ENCODE measurements at regions not wholly inside any gene's neighbourhood (a gene's known extent, or its start where the extent isn't known, plus 50 kb on each side); places are given as distances from the start of the nearest gene placed in this dataset.

GRCh38 chr11:82176945-82177344, 556.7 kb downstream of the FAM181B start (continued):
- TF ChIP-seq, protein P1, sequence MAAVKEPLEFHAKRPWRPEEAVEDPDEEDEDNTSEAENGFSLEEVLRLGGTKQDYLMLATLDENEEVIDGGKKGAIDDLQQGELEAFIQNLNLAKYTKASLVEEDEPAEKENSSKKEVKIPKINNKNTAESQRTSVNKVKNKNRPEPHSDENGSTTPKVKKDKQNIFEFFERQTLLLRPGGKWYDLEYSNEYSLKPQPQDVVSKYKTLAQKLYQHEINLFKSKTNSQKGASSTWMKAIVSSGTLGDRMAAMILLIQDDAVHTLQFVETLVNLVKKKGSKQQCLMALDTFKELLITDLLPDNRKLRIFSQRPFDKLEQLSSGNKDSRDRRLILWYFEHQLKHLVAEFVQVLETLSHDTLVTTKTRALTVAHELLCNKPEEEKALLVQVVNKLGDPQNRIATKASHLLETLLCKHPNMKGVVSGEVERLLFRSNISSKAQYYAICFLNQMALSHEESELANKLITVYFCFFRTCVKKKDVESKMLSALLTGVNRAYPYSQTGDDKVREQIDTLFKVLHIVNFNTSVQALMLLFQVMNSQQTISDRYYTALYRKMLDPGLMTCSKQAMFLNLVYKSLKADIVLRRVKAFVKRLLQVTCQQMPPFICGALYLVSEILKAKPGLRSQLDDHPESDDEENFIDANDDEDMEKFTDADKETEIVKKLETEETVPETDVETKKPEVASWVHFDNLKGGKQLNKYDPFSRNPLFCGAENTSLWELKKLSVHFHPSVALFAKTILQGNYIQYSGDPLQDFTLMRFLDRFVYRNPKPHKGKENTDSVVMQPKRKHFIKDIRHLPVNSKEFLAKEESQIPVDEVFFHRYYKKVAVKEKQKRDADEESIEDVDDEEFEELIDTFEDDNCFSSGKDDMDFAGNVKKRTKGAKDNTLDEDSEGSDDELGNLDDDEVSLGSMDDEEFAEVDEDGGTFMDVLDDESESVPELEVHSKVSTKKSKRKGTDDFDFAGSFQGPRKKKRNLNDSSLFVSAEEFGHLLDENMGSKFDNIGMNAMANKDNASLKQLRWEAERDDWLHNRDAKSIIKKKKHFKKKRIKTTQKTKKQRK (IDR thresholded peaks at IDR 0.05; ENCODE audit: low read depth, low read length), result no peak
- no peak for TF ChIP-seq CREB1 (IDR thresholded peaks at IDR 0.05; ENCODE audit: low read depth)
- TF ChIP-seq FOXM1 (IDR thresholded peaks at IDR 0.05; ENCODE audit: low read depth, low read length), result no peak
- no peak for TF ChIP-seq RAD51 (IDR thresholded peaks at IDR 0.05)
- no peak for TF ChIP-seq NR2C2 (IDR thresholded peaks at IDR 0.05; ENCODE audit: borderline replicate concordance, control insufficient read depth, insufficient read length, low read depth)
- no peak for TF ChIP-seq ZBTB40 (IDR thresholded peaks at IDR 0.05; ENCODE audit: borderline replicate concordance)
- TF ChIP-seq, protein P2, sequence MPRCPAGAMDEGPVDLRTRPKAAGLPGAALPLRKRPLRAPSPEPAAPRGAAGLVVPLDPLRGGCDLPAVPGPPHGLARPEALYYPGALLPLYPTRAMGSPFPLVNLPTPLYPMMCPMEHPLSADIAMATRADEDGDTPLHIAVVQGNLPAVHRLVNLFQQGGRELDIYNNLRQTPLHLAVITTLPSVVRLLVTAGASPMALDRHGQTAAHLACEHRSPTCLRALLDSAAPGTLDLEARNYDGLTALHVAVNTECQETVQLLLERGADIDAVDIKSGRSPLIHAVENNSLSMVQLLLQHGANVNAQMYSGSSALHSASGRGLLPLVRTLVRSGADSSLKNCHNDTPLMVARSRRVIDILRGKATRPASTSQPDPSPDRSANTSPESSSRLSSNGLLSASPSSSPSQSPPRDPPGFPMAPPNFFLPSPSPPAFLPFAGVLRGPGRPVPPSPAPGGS (IDR thresholded peaks at IDR 0.05; ENCODE audit: borderline replicate concordance, insufficient read depth, low read depth, low read length, poor library complexity, severe bottlenecking), result no peak
- no peak for TF ChIP-seq ZSCAN29 (IDR thresholded peaks at IDR 0.05)
- TF ChIP-seq ZBED1 (IDR thresholded peaks at IDR 0.05; ENCODE audit: borderline replicate concordance), result no peak
- no peak for TF ChIP-seq NFYA (IDR thresholded peaks at IDR 0.05; ENCODE audit: borderline replicate concordance, low read depth, low read length)
